RWPE2 (cell line): ENCODE measurements at regions not wholly inside any gene's neighbourhood (a gene's known extent, or its start where the extent isn't known, plus 50 kb on each side); places are given as distances from the start of the nearest gene placed in this dataset.

Source experiments
- ATAC-seq: fragments of 200-7000 bp; cut with Tn5 transposase; 3 replicates; pipeline ENCODE4 v1.9.1; 2021; ENCODE audit warnings: low read depth
- DNase-seq: peaks from one replicate; pipeline ENCODE4 v3.0.0-alpha.2; 2020; ENCODE audit warnings: low spot score
- H3K27ac ChIP-seq: fragments of 450-650 bp; 2 replicates; pipeline ENCODE4 v1.5.1; 2017; ENCODE audit warnings: mild to moderate bottlenecking; ENCODE audit not compliant: poor library complexity, severe bottlenecking
- H3K27me3 ChIP-seq: fragments of 250-450 bp; sonication (Bioruptor Pico); 2 replicates; pipeline ENCODE4 v1.5.1; 2021; ENCODE audit warnings: mild to moderate bottlenecking, moderate library complexity; ENCODE audit not compliant: insufficient read depth, poor library complexity, severe bottlenecking
- H3K36me3 ChIP-seq: fragments of 250-450 bp; sonication (Bioruptor Pico); 2 replicates; pipeline ENCODE4 v1.5.1; 2020; ENCODE audit warnings: low read depth, mild to moderate bottlenecking, moderate library complexity
- H3K4me1 ChIP-seq: fragments of 250-450 bp; sonication (Bioruptor Pico); 2 replicates; pipeline ENCODE4 v1.5.1; 2021; ENCODE audit warnings: mild to moderate bottlenecking, moderate library complexity; ENCODE audit not compliant: insufficient read depth, poor library complexity, severe bottlenecking
- H3K4me3 ChIP-seq: fragments of 250-450 bp; sonication (Bioruptor Pico); 2 replicates; pipeline ENCODE4 v1.5.1; 2021; ENCODE audit warnings: mild to moderate bottlenecking, moderate library complexity; ENCODE audit not compliant: severe bottlenecking
- H3K9me3 ChIP-seq: fragments of 250-450 bp; sonication (Bioruptor Pico); 2 replicates; pipeline ENCODE4 v1.5.1; 2021; ENCODE audit warnings: mild to moderate bottlenecking, moderate library complexity; ENCODE audit not compliant: severe bottlenecking
- TF ChIP-seq, protein P1 (sequence below): fragments of 450-650 bp; IDR thresholded peaks from one replicate; pipeline ENCODE4 v1.5.1; 2017; ENCODE audit warnings: mild to moderate bottlenecking, moderate library complexity; ENCODE audit not compliant: poor library complexity, severe bottlenecking

DNA sequence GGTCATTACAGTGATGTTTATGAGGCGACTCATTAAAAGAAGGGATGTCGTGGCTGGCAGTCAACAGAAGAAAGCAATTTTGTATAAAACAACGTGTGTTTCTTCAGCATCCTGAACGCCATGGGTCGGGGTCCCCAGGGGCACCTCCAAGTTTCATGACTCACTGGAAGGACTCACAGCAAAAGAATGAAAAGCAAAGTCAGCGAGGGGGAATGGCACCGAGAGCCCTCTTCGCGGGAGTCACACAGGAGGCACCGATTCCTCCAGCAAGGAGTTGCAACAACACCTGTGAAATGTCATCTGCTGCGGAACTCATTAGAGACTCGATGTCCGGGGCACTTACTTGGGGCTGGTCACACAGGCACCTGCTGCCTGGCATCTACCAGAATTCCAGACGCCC is 130.7 kb upstream of the PEG3 start:
- H3K27me3 ChIP-seq, result no peaks in the 10 kb centered on the region
- ATAC-seq (no peak), DNase-seq (no peak)
- no peaks in the 10 kb centered on the region for H3K4me1 ChIP-seq
- H3K4me3 ChIP-seq, result no peak overlapping the region
- no peaks in the 10 kb centered on the region for H3K36me3 ChIP-seq
- TF ChIP-seq, protein P1, sequence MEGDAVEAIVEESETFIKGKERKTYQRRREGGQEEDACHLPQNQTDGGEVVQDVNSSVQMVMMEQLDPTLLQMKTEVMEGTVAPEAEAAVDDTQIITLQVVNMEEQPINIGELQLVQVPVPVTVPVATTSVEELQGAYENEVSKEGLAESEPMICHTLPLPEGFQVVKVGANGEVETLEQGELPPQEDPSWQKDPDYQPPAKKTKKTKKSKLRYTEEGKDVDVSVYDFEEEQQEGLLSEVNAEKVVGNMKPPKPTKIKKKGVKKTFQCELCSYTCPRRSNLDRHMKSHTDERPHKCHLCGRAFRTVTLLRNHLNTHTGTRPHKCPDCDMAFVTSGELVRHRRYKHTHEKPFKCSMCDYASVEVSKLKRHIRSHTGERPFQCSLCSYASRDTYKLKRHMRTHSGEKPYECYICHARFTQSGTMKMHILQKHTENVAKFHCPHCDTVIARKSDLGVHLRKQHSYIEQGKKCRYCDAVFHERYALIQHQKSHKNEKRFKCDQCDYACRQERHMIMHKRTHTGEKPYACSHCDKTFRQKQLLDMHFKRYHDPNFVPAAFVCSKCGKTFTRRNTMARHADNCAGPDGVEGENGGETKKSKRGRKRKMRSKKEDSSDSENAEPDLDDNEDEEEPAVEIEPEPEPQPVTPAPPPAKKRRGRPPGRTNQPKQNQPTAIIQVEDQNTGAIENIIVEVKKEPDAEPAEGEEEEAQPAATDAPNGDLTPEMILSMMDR, result no peak
- H3K9me3 ChIP-seq, result no peaks in the 10 kb centered on the region
- no peak overlapping the region for H3K27ac ChIP-seq

DNA sequence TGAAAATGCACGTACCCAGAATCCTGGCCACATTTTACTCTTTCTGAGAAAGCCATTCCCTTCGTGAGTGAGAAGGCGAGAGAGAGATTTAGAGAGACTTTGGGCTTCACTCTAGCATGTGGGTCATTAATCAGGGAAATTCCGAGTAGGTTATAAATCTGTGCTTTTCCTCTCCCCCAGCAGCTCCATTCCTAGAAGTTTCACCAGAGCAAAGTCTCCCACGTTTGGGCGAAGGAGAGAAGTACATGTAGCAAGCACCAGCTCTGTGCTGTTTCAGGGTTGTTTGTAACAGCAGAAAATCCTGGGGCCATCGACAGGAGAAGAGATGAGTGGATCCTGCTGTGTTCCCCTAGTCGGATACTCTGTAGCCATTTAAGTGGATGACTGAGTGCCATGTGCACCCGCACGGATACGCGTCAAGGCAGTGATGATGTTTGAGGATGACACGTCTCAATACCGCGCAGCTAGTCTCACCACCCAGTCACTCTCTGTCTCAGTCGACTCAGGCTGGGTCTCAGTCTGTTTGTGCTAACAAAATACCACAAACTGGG is 131.8 kb upstream of the PEG3 start:
- Histone ChIP-seq H3K27ac (no peak overlapping the region), H3K4me1 (no peaks in the 10 kb centered on the region), H3K27me3 (no peaks in the 10 kb centered on the region), H3K36me3 (no peaks in the 10 kb centered on the region), H3K9me3 (no peaks in the 10 kb centered on the region), H3K4me3 (no peak overlapping the region)
- DNase-seq, result no peak
- TF ChIP-seq, protein P1, result no peak
- ATAC-seq, result no peak

DNA sequence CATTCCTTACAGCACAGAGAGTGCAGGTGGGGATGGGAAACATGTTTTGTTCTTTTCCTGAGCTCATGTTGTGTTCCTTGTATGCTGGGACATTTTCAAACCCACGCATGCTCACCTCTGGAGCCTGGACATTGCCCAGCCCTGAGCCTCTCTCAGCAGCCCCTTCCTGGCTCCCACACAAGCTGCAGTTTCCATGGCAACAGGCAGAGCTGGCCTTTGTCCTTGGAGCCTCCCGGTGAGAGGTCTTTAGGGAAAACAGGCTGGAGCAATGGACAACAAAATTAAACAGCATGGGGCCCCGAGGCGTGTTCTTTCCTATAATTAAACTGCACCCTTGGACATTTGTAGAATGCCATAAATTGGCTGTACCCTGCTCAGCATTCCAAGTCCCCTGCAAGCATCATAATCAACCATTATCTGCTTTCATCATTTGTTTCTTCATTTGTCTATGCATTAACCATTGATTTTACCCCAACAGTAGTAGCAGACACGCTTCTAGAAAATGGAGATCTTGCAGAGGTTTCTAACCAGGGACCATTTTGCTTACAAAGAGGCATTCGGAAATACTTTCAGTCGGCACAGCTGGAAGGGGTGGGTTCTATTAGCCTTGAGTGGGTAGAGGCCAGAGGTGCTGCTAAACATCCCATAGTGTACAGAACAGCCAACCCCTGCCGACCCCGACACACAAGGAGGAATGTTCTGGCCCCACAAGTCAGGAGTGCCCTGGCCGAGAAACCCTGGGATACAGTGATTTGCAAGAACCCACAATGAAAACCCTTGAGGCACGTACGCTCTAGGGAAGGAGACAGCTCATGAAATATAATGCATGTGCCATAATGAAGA is 133.4 kb upstream of the PEG3 start:
- TF ChIP-seq, protein P1, result no peak
- H3K27ac ChIP-seq, result no peak overlapping the region
- H3K36me3 ChIP-seq, result no peaks in the 10 kb centered on the region
- H3K4me3 ChIP-seq, result no peak overlapping the region
- DNase-seq, result no peak
- ATAC-seq, result no peak
- no peaks in the 10 kb centered on the region for H3K9me3 ChIP-seq
- no peaks in the 10 kb centered on the region for H3K27me3 ChIP-seq
- H3K4me1 ChIP-seq, result no peaks in the 10 kb centered on the region

DNA sequence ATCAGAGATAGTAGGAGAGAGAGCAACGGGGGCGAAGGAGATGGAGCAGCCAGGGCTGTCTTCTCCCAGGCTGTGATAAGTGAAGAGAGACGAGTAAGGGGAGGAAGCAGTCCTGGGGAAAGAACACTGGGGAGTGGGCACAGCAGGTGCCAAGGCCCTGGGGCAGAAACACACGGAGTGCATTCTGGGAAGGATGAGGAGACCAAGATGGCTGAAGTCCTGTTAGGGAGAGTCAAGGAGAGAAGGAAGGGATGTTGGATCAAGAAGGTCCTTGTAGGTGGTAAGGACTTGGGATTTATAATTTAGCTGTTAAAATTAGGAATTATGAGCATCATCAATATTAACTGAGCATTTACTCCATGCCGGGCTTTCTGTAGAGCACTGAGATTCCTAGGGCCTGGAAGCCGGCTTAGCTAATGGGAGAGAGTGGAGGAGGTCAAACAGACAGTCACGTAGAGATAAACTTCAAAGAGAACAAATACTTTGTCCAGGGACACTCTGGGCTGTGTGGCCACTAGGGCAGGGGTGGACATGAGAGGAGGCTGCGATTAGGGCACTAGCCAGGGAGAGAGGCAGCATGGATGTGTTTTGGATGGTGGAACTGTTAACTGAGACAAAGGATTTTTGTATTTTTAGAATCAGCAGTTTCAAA is 134.2 kb upstream of the PEG3 start:
- no peak overlapping the region for H3K4me3 ChIP-seq
- no peak overlapping the region for H3K27ac ChIP-seq
- ATAC-seq (no peak), DNase-seq (no peak)
- no peaks in the 10 kb centered on the region for H3K4me1 ChIP-seq
- no peaks in the 10 kb centered on the region for H3K27me3 ChIP-seq
- TF ChIP-seq, protein P1, result no peak
- H3K36me3 ChIP-seq, result no peaks in the 10 kb centered on the region
- no peaks in the 10 kb centered on the region for H3K9me3 ChIP-seq
